Stimulated activated effector memory CD8-positive, alpha-beta T cell treated with anti-CD3 and anti-CD28 coated beads, Interleukin-12 subunit alpha, Interleukin-12 subunit beta, amount 100 ng/mL, for 72 hours (primary cell): ENCODE measurements at regions not wholly inside any gene's neighbourhood (a gene's known extent, or its start where the extent isn't known, plus 50 kb on each side); places are given as distances from the start of the nearest gene placed in this dataset.
"Not testable (repeated sequence)": the region's sequence is repeated elsewhere in the genome, so short reads cannot be mapped to it uniquely, and the experiment has no call there.

Experiments
- ATAC-seq: fragments of 150-1000 bp; cut with Tn5 transposase; 2 replicates; pipeline ENCODE4 v1.10.0; 2021
- DNase-seq, 2 donors: peaks; one replicate each; pipeline ENCODE4 v3.0.0; 2021 to 2022; ENCODE audit warnings: low spot score in 2 of 2
- H3K27ac Mint-ChIP-seq: one replicate; pipeline ENCODE4 v1.8.0; 2022; ENCODE audit warnings: mild to moderate bottlenecking, mixed read lengths
- H3K36me3 Mint-ChIP-seq: one replicate; pipeline ENCODE4 v1.8.0; 2022; ENCODE audit warnings: mild to moderate bottlenecking, mixed read lengths
- H3K4me1 Mint-ChIP-seq: one replicate; pipeline ENCODE4 v1.8.0; 2022; ENCODE audit warnings: mixed read lengths
- H3K4me3 Mint-ChIP-seq: one replicate; pipeline ENCODE4 v1.8.0; 2022; ENCODE audit warnings: mild to moderate bottlenecking, mixed read lengths
- H3K9me3 Mint-ChIP-seq: one replicate; pipeline ENCODE4 v1.8.0; 2022; ENCODE audit warnings: mixed read lengths

DNA sequence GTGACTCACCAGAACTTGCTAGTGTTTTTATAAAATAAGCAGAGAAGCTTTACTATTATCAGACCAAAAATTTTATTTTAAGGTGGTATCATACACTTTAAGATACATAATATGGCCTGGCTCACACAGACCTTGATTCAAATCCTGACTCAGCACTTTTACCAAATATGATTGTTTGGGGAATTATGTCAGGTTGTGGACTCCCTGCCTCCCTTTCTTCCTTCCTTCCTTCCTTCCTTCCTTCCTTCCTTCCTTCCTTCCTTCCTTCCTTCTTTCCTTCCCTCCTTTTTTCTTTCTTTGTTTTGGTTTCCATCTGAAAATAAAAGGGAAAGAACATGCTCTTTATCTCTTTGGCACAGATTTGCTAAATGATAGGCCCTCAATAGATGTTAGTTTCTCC is 186.0 kb upstream of the MMS22L start:
- Mint-ChIP-seq H3K9me3 (no peaks in the 10 kb centered on the region), H3K4me3 (no peak overlapping the region), H3K36me3 (no peaks in the 10 kb centered on the region), H3K27ac (no peak overlapping the region), H3K4me1 (no peaks in the 10 kb centered on the region)
- DNase-seq (no peak), ATAC-seq (no peak)

DNA sequence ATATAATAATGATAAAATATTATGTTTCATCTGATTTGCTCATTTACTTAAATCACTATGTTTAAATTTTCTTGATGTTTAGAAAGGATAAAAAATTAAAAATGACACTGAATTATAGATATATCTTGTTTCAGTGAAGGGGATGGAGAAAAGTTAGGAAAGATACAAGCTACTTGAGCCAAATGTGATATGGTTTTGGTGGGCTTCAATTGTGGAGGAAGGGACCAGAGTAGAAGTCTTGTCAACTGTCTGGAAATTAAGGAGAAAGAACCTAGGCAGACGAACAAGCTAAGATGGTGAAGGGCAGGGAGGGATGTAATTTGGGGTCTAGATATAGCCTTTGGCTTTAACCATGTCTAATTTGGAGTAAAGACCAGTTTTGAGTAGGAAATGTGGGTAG is 186.4 kb upstream of the MMS22L start:
- H3K4me3 Mint-ChIP-seq = no peak overlapping the region
- H3K27ac Mint-ChIP-seq = no peak overlapping the region
- no peak for ATAC-seq
- no peaks in the 10 kb centered on the region for H3K9me3 Mint-ChIP-seq
- H3K4me1 Mint-ChIP-seq = no peaks in the 10 kb centered on the region
- H3K36me3 Mint-ChIP-seq = no peaks in the 10 kb centered on the region
- DNase-seq = no peak

DNA sequence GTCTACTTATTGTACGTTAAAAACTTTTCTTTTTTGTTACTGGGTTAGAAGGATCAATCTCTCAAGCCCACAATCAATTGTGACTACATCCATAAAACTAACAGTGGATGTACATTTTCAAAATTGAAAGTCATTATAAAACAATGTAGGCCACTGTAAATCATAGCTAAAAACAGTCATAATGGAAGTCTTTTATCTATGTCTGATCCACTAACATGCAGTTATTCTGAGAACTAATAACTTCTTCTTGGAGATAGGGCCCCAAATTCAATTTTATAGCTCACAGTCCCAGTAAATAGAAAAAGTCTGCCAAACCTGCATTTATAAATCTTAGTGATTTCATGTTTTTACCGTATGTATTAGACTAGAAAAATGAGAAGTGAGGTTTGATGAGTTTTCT is 187.3 kb upstream of the MMS22L start:
- Mint-ChIP-seq H3K27ac (no peak overlapping the region), H3K9me3 (no peaks in the 10 kb centered on the region), H3K4me3 (no peak overlapping the region), H3K4me1 (no peaks in the 10 kb centered on the region), H3K36me3 (no peaks in the 10 kb centered on the region)
- no peak for DNase-seq
- ATAC-seq = no peak

DNA sequence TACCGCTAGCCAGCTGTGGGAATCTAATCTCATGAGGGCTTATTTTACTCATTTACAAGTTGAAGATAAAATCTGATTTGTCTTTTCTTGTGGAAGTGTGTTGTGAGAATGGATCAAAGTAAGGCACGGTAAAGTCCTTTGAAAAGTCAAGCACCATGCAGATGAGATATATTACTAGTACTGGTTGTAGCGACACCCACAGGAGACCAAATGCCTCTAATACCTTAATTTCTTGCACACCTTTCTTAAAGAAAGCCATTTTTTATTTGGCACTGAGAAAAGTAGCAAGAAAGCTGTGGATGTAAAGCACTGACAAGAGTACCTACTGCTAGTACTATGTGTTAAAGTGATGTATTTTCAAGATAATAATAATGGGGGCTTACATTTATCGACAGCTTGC is 191.0 kb upstream of the MMS22L start:
- Mint-ChIP-seq H3K4me1 (no peaks in the 10 kb centered on the region), H3K9me3 (peaks cover 2% of the 10 kb centered on the region), H3K4me3 (no peak overlapping the region), H3K36me3 (no peaks in the 10 kb centered on the region), H3K27ac (no peak overlapping the region)
- DNase-seq (no peak), ATAC-seq (no peak)

DNA sequence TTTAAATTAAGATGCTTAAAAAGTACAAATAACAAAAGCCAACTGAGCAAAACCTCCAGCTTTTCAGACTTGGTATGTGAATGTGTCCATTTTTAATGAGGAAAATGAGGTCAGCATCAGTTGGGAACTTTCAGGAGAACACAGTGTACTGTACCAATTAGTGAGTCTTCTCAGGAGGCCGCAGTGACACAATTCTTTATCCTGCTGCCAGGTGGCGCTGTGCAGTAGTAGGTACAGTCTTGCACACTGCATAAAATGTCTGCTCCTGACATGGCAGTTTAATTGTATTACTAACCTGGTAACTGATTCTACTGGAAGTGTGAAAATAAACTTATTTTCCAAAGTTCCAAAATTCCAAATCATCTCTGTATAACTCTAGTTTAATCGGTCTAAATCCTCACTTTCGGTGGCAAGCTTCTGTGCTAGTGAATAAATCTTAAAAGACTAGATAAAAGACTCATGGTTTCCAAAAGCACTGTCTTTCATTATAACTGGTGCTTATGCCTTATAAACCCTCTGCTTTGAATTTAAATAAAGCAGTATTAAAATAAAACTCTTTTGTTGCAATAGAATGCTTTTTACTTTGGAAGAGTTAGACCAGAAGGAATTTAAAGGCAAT is 214.8 kb upstream of the MMS22L start:
- Mint-ChIP-seq H3K4me1 (no peaks in the 10 kb centered on the region), H3K36me3 (no peaks in the 10 kb centered on the region), H3K9me3 (no peaks in the 10 kb centered on the region), H3K27ac (no peak overlapping the region), H3K4me3 (no peak overlapping the region)
- ATAC-seq (peak; percentile 92), DNase-seq (peak; percentile 21 to 56)

DNA sequence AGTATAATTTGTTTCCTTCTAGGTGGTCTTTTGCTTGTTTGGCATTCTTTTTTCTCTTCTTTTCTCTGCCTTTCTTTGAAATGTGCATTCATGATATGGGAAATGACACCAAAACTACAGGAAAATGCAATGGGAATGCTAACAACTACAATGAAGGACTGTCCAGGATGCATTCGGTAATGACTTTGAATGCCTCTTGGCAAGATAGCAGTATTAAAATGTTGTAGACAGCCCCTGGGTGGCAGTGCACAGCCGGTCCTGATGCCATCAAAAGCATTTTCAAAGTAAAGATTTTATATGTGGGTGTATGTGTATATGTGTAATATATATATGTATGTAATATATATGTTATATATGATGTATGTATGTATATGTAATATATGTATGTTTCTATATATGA is 218.8 kb upstream of the MMS22L start:
- Mint-ChIP-seq H3K27ac (no peak overlapping the region), H3K36me3 (no peaks in the 10 kb centered on the region), H3K4me3 (no peak overlapping the region), H3K4me1 (no peaks in the 10 kb centered on the region), H3K9me3 (no peaks in the 10 kb centered on the region)
- ATAC-seq (no peak), DNase-seq (no peak)

DNA sequence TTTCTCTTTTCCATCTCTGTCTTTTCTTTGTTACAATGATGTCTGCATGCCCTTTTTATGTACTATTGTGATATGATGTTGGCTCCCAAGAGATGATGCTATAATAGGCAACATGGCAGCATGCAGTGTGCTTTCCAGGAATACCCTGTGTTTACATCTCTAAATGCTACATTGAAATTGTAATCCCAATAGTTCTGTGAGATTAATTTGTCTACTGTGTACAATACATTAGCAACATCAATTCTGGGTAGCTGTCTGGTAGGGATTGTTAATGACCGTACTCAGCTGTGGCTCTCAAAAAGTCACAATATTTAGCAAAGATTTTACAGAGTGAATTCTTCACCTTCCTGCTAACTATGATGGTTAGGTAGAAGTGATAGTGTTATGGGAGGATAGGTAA is 225.6 kb upstream of the MMS22L start:
- Mint-ChIP-seq H3K36me3 (no peaks in the 10 kb centered on the region), H3K4me1 (no peaks in the 10 kb centered on the region), H3K27ac (no peak overlapping the region), H3K4me3 (no peak overlapping the region), H3K9me3 (no peaks in the 10 kb centered on the region)
- ATAC-seq (no peak), DNase-seq (no peak)

DNA sequence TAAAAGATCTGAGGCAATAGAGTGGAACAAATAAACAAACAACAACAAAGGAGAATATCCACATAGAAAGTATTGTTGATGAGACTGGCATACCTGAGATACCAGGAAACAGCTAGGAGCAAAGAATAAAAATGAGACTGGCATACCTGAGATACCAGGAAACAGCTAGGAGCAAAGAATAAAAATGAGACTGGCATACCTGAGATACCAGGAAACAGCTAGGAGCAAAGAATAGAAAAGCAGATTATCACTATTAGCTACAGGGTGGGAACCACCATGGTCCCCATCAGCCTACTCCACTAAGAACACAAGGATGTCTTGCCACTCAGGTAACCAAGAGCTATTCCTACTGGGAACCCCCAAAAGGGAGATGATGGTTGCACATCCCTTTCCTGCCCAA is 230.2 kb upstream of the MMS22L start:
- not testable (repeated sequence) for ATAC-seq, H3K36me3 Mint-ChIP-seq

DNA sequence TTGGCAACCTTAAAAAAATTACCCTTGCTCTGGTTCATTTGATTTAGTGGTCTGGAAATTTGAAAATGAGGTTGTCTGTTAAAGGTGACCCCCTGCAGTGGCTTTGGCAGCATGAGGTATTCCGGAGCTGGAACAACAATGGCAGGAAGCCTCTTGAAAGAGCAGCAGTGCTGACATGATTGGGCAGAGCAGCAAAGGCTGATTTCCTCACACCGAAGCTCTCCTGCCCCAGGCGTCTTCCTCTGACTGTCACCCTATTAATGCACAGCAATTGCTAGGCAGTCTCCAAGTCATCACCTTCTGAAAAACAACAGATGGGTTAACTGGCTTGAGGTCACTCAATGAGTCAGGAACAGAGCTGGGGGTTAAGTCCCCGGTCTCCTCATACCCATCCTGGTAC is 241.8 kb upstream of the MMS22L start:
- H3K4me1 Mint-ChIP-seq = no peaks in the 10 kb centered on the region
- peaks cover 3% of the 10 kb centered on the region for H3K9me3 Mint-ChIP-seq
- no peak overlapping the region for H3K27ac Mint-ChIP-seq
- no peaks in the 10 kb centered on the region for H3K36me3 Mint-ChIP-seq
- ATAC-seq (no peak), DNase-seq (no peak)
- no peak overlapping the region for H3K4me3 Mint-ChIP-seq

More for the DNA sequence above, 230.2 kb upstream of the MMS22L start:
- not testable (repeated sequence) for H3K27ac Mint-ChIP-seq, H3K4me1 Mint-ChIP-seq, DNase-seq, H3K4me3 Mint-ChIP-seq, H3K9me3 Mint-ChIP-seq

DNA sequence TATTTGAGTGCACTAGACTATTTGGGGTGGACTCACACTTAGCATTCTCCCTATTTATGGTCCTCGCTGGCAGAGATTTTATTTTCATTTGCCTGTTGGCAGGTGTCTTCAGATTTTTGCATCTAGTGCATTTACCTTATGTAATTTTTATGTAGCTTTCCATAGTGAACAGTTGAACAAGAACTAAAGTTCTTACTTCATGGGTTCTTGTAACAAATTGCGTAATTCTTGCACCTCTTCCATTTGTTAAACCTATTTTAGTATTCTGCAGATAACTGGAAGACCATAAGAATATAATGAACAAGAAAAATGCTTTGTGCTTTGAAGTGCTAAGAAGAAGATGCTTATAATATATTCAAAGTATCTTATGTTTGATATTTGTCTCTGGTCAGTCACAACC is 252.8 kb upstream of the MMS22L start:
- no peak for ATAC-seq
- no peak for DNase-seq
- no peak overlapping the region for H3K4me3 Mint-ChIP-seq
- H3K4me1 Mint-ChIP-seq = no peaks in the 10 kb centered on the region
- no peaks in the 10 kb centered on the region for H3K9me3 Mint-ChIP-seq
- H3K27ac Mint-ChIP-seq = no peak overlapping the region
- H3K36me3 Mint-ChIP-seq = no peaks in the 10 kb centered on the region

DNA sequence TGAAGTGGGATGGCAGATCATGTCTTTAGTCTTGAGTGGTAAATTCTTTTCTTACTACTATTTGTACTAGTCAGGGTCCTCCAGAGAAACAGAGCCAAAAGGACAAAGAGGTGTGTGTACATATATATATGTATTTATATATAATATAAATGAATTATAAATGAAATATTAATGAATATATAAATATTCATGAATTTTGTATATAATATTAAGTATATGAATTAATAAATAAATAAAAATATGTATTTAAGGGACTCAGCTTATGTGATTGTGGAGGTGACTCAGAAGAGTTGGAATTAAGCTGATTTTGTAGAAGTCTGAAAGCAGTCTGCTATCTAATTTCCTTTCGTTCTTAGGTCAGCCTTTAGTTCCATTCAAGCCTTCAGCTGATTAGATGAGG is 265.3 kb upstream of the MMS22L start:
- DNase-seq = no peak
- no peak overlapping the region for H3K27ac Mint-ChIP-seq
- H3K4me1 Mint-ChIP-seq = no peaks in the 10 kb centered on the region
- no peaks in the 10 kb centered on the region for H3K9me3 Mint-ChIP-seq
- no peak for ATAC-seq
- H3K36me3 Mint-ChIP-seq = no peaks in the 10 kb centered on the region
- no peak overlapping the region for H3K4me3 Mint-ChIP-seq

DNA sequence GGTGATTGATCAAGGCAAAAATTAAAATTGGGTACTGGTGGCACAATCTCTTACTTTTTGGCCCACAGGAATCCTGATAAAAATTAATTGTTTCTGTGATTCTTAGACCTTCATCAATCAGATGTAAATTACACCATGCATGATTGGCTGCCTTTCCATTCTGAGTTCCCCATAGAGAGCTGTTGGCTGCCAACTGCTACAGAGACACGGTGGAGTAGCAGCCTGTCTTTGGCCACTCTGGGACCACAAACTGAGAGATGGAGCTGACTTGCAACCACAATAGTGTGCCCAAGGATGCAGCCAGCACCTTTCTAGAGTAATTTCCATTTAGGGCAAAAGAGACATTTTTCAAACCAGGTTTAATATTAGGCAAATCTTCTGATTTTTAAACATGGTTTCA is 274.3 kb upstream of the MMS22L start:
- Mint-ChIP-seq H3K9me3 (peaks cover 5% of the 10 kb centered on the region), H3K4me3 (no peak overlapping the region), H3K27ac (no peak overlapping the region), H3K4me1 (no peaks in the 10 kb centered on the region), H3K36me3 (no peaks in the 10 kb centered on the region)
- no peak for DNase-seq
- ATAC-seq = no peak

DNA sequence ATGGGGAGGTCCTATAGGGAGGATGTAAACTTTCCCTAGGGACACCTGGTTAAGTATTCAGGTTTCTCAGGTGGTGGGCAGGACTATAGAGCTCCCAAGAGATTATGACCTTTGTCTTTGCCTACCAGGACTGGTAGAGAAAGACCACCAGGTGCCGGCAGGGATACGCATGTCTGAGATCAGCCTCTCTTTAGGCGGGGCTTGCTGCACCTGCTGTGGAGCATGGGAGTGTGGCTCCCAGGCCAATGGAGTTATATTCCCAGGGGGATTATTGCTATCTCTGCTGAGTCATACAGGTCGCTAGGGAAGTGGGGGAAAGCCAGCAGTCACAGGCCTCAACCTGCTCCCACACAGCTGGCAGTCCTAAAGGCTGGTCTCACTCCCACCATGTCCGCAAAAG is 280.5 kb upstream of the MMS22L start:
- no peaks in the 10 kb centered on the region for H3K4me1 Mint-ChIP-seq
- H3K9me3 Mint-ChIP-seq = peaks cover 9% of the 10 kb centered on the region
- no peak for ATAC-seq
- no peaks in the 10 kb centered on the region for H3K36me3 Mint-ChIP-seq
- H3K4me3 Mint-ChIP-seq = no peak overlapping the region
- H3K27ac Mint-ChIP-seq = no peak overlapping the region
- DNase-seq = no peak

DNA sequence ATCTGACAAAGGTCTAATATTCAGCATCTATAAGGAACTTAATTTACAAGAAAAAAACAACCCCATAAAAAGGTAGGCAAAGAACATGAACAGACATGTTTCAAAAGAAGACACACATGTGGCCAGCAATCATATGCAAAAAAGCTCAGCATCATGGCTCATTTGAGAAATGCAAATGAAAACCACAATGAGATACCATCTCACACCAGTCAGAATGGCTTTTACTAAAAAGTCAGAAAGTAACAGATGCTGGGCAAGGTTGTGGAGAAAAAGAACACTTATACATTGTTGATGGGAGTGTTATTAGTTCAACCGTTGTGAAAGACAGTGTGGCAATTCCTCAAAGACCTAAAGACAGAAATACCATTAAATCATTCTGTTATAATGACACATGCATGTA is 289.9 kb upstream of the MMS22L start:
- H3K36me3 Mint-ChIP-seq = no peaks in the 10 kb centered on the region
- no peak overlapping the region for H3K4me3 Mint-ChIP-seq
- H3K27ac Mint-ChIP-seq = no peak overlapping the region
- ATAC-seq = no peak
- DNase-seq = no peak
- peaks cover 12% of the 10 kb centered on the region for H3K9me3 Mint-ChIP-seq
- no peaks in the 10 kb centered on the region for H3K4me1 Mint-ChIP-seq

DNA sequence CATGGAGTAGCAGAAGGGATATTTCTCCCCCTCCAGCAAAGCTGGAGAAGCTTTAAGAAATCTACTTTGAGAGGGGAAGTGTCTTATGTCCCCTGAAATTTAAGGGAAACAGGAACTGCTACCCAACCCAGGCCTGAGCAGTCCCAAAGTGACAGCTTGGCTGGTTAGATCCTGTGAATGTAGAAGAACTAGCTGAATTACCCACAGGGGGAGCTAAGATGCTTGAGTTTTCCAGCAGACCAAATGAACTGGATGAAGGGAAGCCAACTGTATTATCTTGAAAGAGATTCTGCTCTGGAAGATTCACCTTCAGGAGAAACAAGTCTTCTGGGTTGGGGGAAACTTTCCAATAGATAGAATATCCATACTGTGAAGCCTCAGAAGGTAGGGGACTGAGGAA is 303.3 kb upstream of the MMS22L start:
- peaks cover 6% of the 10 kb centered on the region for H3K9me3 Mint-ChIP-seq
- H3K4me3 Mint-ChIP-seq = no peak overlapping the region
- H3K27ac Mint-ChIP-seq = no peak overlapping the region
- no peak for ATAC-seq
- H3K4me1 Mint-ChIP-seq = no peaks in the 10 kb centered on the region
- H3K36me3 Mint-ChIP-seq = no peaks in the 10 kb centered on the region
- DNase-seq = no peak

DNA sequence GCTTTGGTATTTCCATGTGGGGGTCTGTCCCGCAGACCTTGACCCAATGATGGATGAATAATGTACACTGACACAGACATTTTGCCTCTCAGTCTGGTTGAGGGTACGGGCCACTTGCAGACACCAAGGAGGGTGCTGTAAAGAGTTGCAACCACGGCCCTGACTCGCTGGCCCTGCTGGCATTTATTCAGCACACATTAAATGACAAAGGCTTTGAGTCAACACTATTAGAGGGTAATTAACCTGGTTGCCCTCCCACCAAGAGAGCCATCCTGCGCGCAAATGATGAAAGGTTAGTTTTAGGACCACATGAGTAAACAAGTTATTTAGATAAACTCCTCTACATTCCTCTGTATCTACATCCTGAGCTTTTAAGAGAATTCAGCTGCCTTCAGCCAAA is 308.9 kb upstream of the MMS22L start:
- H3K4me1 Mint-ChIP-seq = no peaks in the 10 kb centered on the region
- H3K4me3 Mint-ChIP-seq = no peak overlapping the region
- H3K36me3 Mint-ChIP-seq = no peaks in the 10 kb centered on the region
- H3K27ac Mint-ChIP-seq = no peak overlapping the region
- H3K9me3 Mint-ChIP-seq = peaks cover 7% of the 10 kb centered on the region
- ATAC-seq (no peak), DNase-seq (no peak)

DNA sequence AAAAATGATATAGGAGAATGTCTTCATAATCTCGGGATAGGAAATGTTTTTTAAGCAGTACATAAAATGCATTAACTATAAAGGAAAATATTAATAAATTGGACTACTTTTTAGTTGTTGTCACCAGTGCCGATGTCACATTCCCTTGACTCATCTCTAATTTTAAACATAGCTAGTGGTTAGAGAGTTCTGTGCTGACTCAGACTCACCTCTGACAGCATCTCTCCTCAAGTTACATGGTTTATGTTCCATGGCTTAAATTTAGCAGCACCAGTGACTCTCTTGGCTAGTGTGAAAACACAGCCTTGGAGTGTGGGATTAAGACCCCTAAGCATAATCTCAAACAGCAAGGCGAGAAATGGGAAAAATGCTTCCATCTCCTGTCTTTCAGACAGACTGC is 311.8 kb upstream of the MMS22L start:
- Mint-ChIP-seq H3K27ac (no peak overlapping the region), H3K36me3 (no peaks in the 10 kb centered on the region), H3K4me3 (no peak overlapping the region), H3K9me3 (peaks cover 7% of the 10 kb centered on the region), H3K4me1 (no peaks in the 10 kb centered on the region)
- ATAC-seq (no peak), DNase-seq (no peak)
